Peyer's patch (tissue), 4 donors: ENCODE measurements at regions not wholly inside any gene's neighbourhood (a gene's known extent, or its start where the extent isn't known, plus 50 kb on each side); places are given as distances from the start of the nearest gene placed in this dataset.

Source experiments
- DNase-seq, 3 donors: peaks; one replicate each; pipeline ENCODE4 v3.0.0-alpha.2; 2017 to 2019
- H3K27ac ChIP-seq, 4 donors: fragments of 200-600 bp; sonication (generic); one replicate each; pipeline ENCODE4 v1.5.1; 2016 to 2019
- H3K27me3 ChIP-seq, 2 donors: fragments of 200-600 bp; sonication (generic); one replicate each; pipeline ENCODE4 v1.5.1; 2019
- H3K36me3 ChIP-seq, 3 donors: fragments of 200-600 bp; sonication (generic); one replicate each; pipeline ENCODE4 v1.5.1; 2016 to 2019
- H3K4me1 ChIP-seq, 4 donors: fragments of 200-600 bp; sonication (generic); one replicate each; pipeline ENCODE4 v1.5.1; 2016 to 2019
- H3K4me3 ChIP-seq, 4 donors: fragments of 200-600 bp; sonication (generic); 1 replicate in 3 of 4; 2 replicates in 1 of 4; pipeline ENCODE4 v1.5.1; 2016 to 2019; ENCODE audit warnings: mild to moderate bottlenecking in 1 of 4
- H3K9me3 ChIP-seq, 4 donors: fragments of 200-600 bp; sonication (generic); one replicate each; pipeline ENCODE4 v1.5.1; 2016 to 2019; ENCODE audit warnings: mild to moderate bottlenecking in 1 of 4
- CTCF ChIP-seq, 6 experiments: fragments of 450-650 bp in 4 of 6; fragments of 200-600 bp in 2 of 6; sonication (generic) in 1 of 6; IDR thresholded peaks; one replicate each; pipeline ENCODE4 v1.5.1; 2017 to 2019; ENCODE audit warnings: antibody characterized with exemption in 6 of 6, mild to moderate bottlenecking in 3 of 6, moderate library complexity in 1 of 6
- POLR2A ChIP-seq, 2 donors: fragments of 450-650 bp; IDR thresholded peaks; one replicate each; pipeline ENCODE4 v1.5.1; 2017; ENCODE audit warnings: antibody characterized with exemption in 2 of 2, mild to moderate bottlenecking in 2 of 2, moderate library complexity in 2 of 2

GRCh38 chr17:6305613-6306360 is 129.1 kb downstream of the AIPL1 start:
- DNase-seq: no peak
- Histone ChIP-seq H3K27ac (no peak overlapping the region), H3K27me3 (no peaks in the 10 kb centered on the region), H3K4me3 (no peak overlapping the region), H3K36me3 (no peaks in the 10 kb centered on the region), H3K4me1 (no peaks in the 10 kb centered on the region), H3K9me3 (no peaks in the 10 kb centered on the region)
- TF ChIP-seq POLR2A (IDR thresholded peaks at IDR 0.05): no peak
- no peak for TF ChIP-seq CTCF (IDR thresholded peaks at IDR 0.05)

- TF ChIP-seq CTCF (IDR thresholded peaks at IDR 0.05): no peak
- TF ChIP-seq POLR2A (IDR thresholded peaks at IDR 0.05): no peak
- no peaks in the 10 kb centered on the region for H3K27me3 ChIP-seq
- no peaks in the 10 kb centered on the region for H3K36me3 ChIP-seq
- no peak overlapping the region for H3K27ac ChIP-seq
- no peak for DNase-seq
- no peak overlapping the region for H3K4me3 ChIP-seq
- H3K4me1 ChIP-seq: no peaks in the 10 kb centered on the region
- no peaks in the 10 kb centered on the region for H3K9me3 ChIP-seq
Observed at GRCh38 chr17:6304894-6305612, 129.9 kb downstream of the AIPL1 start.

- TF ChIP-seq POLR2A (IDR thresholded peaks at IDR 0.05) (no peak), CTCF (IDR thresholded peaks at IDR 0.05) (no peak)
- H3K27me3 ChIP-seq: no peaks in the 10 kb centered on the region
- no peaks in the 10 kb centered on the region for H3K9me3 ChIP-seq
- no peak overlapping the region for H3K4me3 ChIP-seq
- no peaks in the 10 kb centered on the region for H3K36me3 ChIP-seq
- H3K4me1 ChIP-seq: no peaks in the 10 kb centered on the region
- DNase-seq: no peak
- no peak overlapping the region for H3K27ac ChIP-seq
Observed at GRCh38 chr17:6303664-6304063, 131.3 kb downstream of the AIPL1 start.

- TF ChIP-seq POLR2A (IDR thresholded peaks at IDR 0.05) (no peak), CTCF (IDR thresholded peaks at IDR 0.05) (no peak)
- no peaks in the 10 kb centered on the region for H3K4me1 ChIP-seq
- no peaks in the 10 kb centered on the region for H3K9me3 ChIP-seq
- H3K27ac ChIP-seq: no peak overlapping the region
- DNase-seq: no peak
- no peaks in the 10 kb centered on the region for H3K36me3 ChIP-seq
- H3K27me3 ChIP-seq: no peaks in the 10 kb centered on the region
- no peak overlapping the region for H3K4me3 ChIP-seq
Observed at GRCh38 chr17:6299275-6299674, 135.6 kb downstream of the AIPL1 start.

- no peak for TF ChIP-seq CTCF (IDR thresholded peaks at IDR 0.05)
- no peak for TF ChIP-seq POLR2A (IDR thresholded peaks at IDR 0.05)
- no peak for DNase-seq
- no peaks in the 10 kb centered on the region for H3K27me3 ChIP-seq
Observed at GRCh38 chr17:6297960-6298359, 137.0 kb downstream of the AIPL1 start.

More at GRCh38 chr17:6297960-6298359, 137.0 kb downstream of the AIPL1 start:
- Histone ChIP-seq H3K9me3 (no peaks in the 10 kb centered on the region), H3K27ac (no peak overlapping the region), H3K4me1 (no peaks in the 10 kb centered on the region), H3K36me3 (no peaks in the 10 kb centered on the region), H3K4me3 (no peak overlapping the region)
